ENCODE measurements at regions not wholly inside any gene's neighbourhood (a gene's known extent, or its start where the extent isn't known, plus 50 kb on each side); places are given as distances from the start of the nearest gene placed in this dataset.

DNA sequence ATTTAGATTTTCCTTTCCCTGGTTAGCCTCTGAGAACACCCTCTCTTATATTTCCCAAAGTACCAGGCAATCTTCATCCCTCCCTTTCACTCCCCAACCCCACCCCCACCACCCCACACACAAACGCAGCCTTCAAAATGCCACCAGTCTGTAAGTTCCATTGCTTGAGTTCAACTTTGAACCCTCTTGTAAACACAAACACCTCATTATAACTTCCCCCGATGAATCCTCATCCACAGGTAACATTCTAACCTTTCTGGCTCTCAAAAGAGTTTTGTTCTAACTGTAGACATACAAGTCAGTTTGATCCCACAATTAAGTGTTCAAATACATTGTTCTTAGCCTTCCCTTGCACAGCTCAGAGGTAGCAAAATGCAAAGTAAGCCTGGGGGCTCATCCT, 199.4 kb upstream of the FOXN3 start:
- ChIA-PET POLR2A (no interaction called here), CTCF (no interaction called here)
- DNase-seq (ENCODE audit: low read depth, low spot score): no peak
- Histone ChIP-seq H3K27me3 (ENCODE audit: control insufficient read depth, insufficient read depth, low read length) (no peaks in the 10 kb centered on the region), H3K4me3 (ENCODE audit: low read depth, low read length) (no peak overlapping the region), H3K27ac (ENCODE audit: low read depth, low read length) (no peak overlapping the region), H3K9me3 (ENCODE audit: control insufficient read depth, insufficient read depth, low read length) (no peaks in the 10 kb centered on the region)
- no peak for TF ChIP-seq CTCF (IDR thresholded peaks at IDR 0.05; ENCODE audit: low read depth, low read length)

GRCh38 chr14:89615421-89615820, 198.4 kb upstream of the FOXN3 start:
- CTCF ChIA-PET: interaction anchor here (0.9 kb wide), 1 partner anchor 300 kb away, joined by 3 read pairs; no protein-coding TSS in a partner anchor
- POLR2A ChIA-PET: interaction anchor here (0.7 kb wide), 1 partner anchor 66 kb away, joined by 9 read pairs; no protein-coding TSS in a partner anchor

GRCh38 chr14:89614009-89614691, 197.1 kb upstream of the FOXN3 start:
- no peak for TF ChIP-seq CTCF (IDR thresholded peaks at IDR 0.05; ENCODE audit: low read depth, low read length)
- Histone ChIP-seq H3K27ac (ENCODE audit: low read depth, low read length) (no peak overlapping the region), H3K27me3 (ENCODE audit: control insufficient read depth, insufficient read depth, low read length) (no peaks in the 10 kb centered on the region), H3K4me3 (ENCODE audit: low read depth, low read length) (no peak overlapping the region), H3K9me3 (ENCODE audit: control insufficient read depth, insufficient read depth, low read length) (no peaks in the 10 kb centered on the region)
- ChIA-PET CTCF (no interaction called here), POLR2A (interaction anchor here (0.6 kb wide), 1 partner anchor 339 kb away, joined by 5 read pairs; no protein-coding TSS in a partner anchor)
- DNase-seq (ENCODE audit: low read depth, low spot score): no peak

More at GRCh38 chr14:89615421-89615820, 198.4 kb upstream of the FOXN3 start:
- Histone ChIP-seq H3K27me3 (ENCODE audit: control insufficient read depth, insufficient read depth, low read length) (no peaks in the 10 kb centered on the region), H3K4me3 (ENCODE audit: low read depth, low read length) (no peak overlapping the region), H3K27ac (ENCODE audit: low read depth, low read length) (no peak overlapping the region), H3K9me3 (ENCODE audit: control insufficient read depth, insufficient read depth, low read length) (no peaks in the 10 kb centered on the region)
- no peak for TF ChIP-seq CTCF (IDR thresholded peaks at IDR 0.05; ENCODE audit: low read depth, low read length)
- no peak for DNase-seq (ENCODE audit: low read depth, low spot score)

GRCh38 chr14:89613260-89614008, 196.4 kb upstream of the FOXN3 start:
- no peaks in the 10 kb centered on the region for H3K27me3 ChIP-seq (ENCODE audit: control insufficient read depth, insufficient read depth, low read length)
- H3K9me3 ChIP-seq (ENCODE audit: control insufficient read depth, insufficient read depth, low read length): no peaks in the 10 kb centered on the region
- no peak overlapping the region for H3K27ac ChIP-seq (ENCODE audit: low read depth, low read length)
- no peak for DNase-seq (ENCODE audit: low read depth, low spot score)
- ChIA-PET CTCF (no interaction called here), POLR2A (no interaction called here)
- no peak for TF ChIP-seq CTCF (IDR thresholded peaks at IDR 0.05; ENCODE audit: low read depth, low read length)
- no peak overlapping the region for H3K4me3 ChIP-seq (ENCODE audit: low read depth, low read length)

DNA sequence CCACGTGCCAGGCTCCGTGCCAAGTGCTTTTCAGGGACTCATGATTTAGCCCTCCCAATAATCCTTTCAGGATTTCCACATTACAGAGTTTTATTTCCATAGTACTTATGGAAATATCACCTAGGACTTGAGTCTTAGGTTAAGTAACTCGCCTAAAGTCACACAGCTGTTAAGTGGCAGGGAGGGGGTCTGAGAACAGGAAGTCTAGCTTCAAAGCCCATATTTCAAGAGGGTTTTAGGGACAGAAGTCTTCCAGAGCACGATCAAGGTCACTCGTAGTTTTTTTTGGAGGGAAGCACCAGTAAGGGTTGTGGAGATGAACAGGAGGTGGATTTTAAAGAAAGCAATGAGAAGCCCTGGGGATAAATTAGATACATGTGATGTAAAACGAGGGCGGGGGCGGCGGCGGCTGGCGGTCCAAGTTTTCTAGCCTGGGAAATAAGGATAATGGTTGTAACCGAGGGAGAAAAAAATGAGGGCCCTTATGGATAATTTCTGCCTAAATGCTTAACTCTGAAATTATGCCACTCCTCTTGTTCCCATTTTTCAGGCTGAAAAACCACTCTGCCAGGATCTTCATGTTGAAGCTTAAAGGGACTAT, 192.6 kb upstream of the FOXN3 start:
- H3K27ac ChIP-seq (ENCODE audit: low read depth, low read length): no peak overlapping the region
- no peaks in the 10 kb centered on the region for H3K27me3 ChIP-seq (ENCODE audit: control insufficient read depth, insufficient read depth, low read length)
- POLR2A ChIA-PET: no interaction called here
- no peak for TF ChIP-seq CTCF (IDR thresholded peaks at IDR 0.05; ENCODE audit: low read depth, low read length)
- no peaks in the 10 kb centered on the region; the same call in 1 of the 2 replicates for H3K9me3 ChIP-seq (ENCODE audit: control insufficient read depth, insufficient read depth, low read length)
- no peak overlapping the region for H3K4me3 ChIP-seq (ENCODE audit: low read depth, low read length)
- CTCF ChIA-PET: no interaction called here
- no peak for DNase-seq (ENCODE audit: low read depth, low spot score)

All from AG04450 (cell line).